PC-3 (cell line): ENCODE measurements at regions not wholly inside any gene's neighbourhood (a gene's known extent, or its start where the extent isn't known, plus 50 kb on each side); places are given as distances from the start of the nearest gene placed in this dataset.

Experiments
- EZH2phosphoT487 ChIP-seq: fragments of 300-600 bp; sonication (generic); IDR thresholded peaks from 2 replicates; pipeline ENCODE4 v1.6.1; 2018; ENCODE audit warnings: mild to moderate bottlenecking, antibody characterized with exemption, low read length, borderline replicate concordance
- TF ChIP-seq, protein P1 (sequence below): fragments of 300-600 bp; sonication (generic); conservative IDR thresholded peaks from 2 replicates; pipeline ENCODE4 v1.5.1; 2017; ENCODE audit warnings: antibody characterized with exemption, low read depth, mild to moderate bottlenecking, low read length

- TF ChIP-seq, protein P1, sequence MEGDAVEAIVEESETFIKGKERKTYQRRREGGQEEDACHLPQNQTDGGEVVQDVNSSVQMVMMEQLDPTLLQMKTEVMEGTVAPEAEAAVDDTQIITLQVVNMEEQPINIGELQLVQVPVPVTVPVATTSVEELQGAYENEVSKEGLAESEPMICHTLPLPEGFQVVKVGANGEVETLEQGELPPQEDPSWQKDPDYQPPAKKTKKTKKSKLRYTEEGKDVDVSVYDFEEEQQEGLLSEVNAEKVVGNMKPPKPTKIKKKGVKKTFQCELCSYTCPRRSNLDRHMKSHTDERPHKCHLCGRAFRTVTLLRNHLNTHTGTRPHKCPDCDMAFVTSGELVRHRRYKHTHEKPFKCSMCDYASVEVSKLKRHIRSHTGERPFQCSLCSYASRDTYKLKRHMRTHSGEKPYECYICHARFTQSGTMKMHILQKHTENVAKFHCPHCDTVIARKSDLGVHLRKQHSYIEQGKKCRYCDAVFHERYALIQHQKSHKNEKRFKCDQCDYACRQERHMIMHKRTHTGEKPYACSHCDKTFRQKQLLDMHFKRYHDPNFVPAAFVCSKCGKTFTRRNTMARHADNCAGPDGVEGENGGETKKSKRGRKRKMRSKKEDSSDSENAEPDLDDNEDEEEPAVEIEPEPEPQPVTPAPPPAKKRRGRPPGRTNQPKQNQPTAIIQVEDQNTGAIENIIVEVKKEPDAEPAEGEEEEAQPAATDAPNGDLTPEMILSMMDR, result no peak
- TF ChIP-seq EZH2phosphoT487, result no peak
Measured at GRCh38 chr15:26433818-26434217, 339.0 kb downstream of the GABRB3 start.
